Tibial nerve (tissue), 4 donors: ENCODE measurements at regions not wholly inside any gene's neighbourhood (a gene's known extent, or its start where the extent isn't known, plus 50 kb on each side); places are given as distances from the start of the nearest gene placed in this dataset.

ENCODE experiments used
- EP300 ChIP-seq, 2 donors: sonication (generic); formaldehyde crosslinking; IDR thresholded peaks; one replicate each; pipeline ENCODE4 v1.6.1; 2017; ENCODE audit warnings: antibody characterized with exemption in 2 of 2, mild to moderate bottlenecking in 1 of 2
- POLR2A ChIP-seq, 2 donors: fragments of 450-650 bp; IDR thresholded peaks; one replicate each; pipeline ENCODE4 v1.6.1; 2017; ENCODE audit warnings: antibody characterized with exemption in 2 of 2, mild to moderate bottlenecking in 2 of 2, moderate library complexity in 2 of 2
- TF ChIP-seq, protein P1 (sequence below), 5 experiments: fragments of 200-600 bp in 3 of 5; fragments of 450-650 bp in 2 of 5; sonication (generic) in 3 of 5; IDR thresholded peaks; one replicate each; pipeline ENCODE4 v1.5.1; 2016 to 2019; ENCODE audit warnings: antibody characterized with exemption in 5 of 5, mild to moderate bottlenecking in 3 of 5, moderate library complexity in 2 of 5

DNA sequence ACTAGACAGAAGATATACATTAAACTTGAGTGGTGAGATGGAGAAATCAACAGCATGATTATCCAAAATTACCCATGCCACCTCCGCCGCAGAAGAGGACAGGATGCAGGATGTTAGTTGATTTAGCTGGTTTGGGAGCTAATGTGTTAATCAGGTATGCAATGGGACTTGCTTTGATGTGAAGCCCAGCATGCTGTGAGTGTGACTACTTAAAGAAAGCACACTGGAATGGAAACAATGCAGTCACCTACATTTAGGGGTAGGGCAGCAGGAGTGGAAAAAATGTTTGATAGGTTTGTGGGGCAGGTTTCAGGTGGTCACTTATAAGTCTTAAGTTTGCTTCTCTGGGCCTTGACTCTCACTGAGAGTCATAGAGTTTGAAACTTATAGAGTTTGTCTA is 170.0 kb upstream of the DAAM1 start:
- TF ChIP-seq, protein P1, sequence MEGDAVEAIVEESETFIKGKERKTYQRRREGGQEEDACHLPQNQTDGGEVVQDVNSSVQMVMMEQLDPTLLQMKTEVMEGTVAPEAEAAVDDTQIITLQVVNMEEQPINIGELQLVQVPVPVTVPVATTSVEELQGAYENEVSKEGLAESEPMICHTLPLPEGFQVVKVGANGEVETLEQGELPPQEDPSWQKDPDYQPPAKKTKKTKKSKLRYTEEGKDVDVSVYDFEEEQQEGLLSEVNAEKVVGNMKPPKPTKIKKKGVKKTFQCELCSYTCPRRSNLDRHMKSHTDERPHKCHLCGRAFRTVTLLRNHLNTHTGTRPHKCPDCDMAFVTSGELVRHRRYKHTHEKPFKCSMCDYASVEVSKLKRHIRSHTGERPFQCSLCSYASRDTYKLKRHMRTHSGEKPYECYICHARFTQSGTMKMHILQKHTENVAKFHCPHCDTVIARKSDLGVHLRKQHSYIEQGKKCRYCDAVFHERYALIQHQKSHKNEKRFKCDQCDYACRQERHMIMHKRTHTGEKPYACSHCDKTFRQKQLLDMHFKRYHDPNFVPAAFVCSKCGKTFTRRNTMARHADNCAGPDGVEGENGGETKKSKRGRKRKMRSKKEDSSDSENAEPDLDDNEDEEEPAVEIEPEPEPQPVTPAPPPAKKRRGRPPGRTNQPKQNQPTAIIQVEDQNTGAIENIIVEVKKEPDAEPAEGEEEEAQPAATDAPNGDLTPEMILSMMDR (IDR thresholded peaks at IDR 0.05), result no peak
- TF ChIP-seq POLR2A (IDR thresholded peaks at IDR 0.05) (no peak), EP300 (IDR thresholded peaks at IDR 0.05) (no peak)
